ENCODE measurements at regions not wholly inside any gene's neighbourhood (a gene's known extent, or its start where the extent isn't known, plus 50 kb on each side); places are given as distances from the start of the nearest gene placed in this dataset.

DNA sequence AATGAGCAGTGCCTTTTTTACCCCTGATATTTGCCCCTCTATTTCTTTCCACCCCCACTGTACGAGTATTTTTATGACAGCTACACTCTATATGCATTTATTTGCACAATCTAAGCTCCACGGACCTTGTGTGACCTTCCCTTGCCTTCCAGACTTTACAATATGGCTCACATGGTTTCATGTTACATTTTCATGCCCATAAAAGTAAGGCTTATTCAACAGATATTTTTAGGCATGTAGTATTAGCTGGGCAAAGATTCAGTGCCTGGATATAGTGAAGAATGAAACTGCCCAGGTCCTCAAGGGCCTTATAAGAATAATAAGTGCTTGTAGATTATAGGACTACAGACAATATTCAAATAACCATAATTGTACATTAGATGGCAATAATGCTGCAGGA is 481.9 kb upstream of the CNTN4 start:
- Histone ChIP-seq H3K9me3 (no peaks in the 10 kb centered on the region), H3K36me3 (no peaks in the 10 kb centered on the region), H3K27me3 (no peaks in the 10 kb centered on the region), H3K27ac (no peak overlapping the region), H3K4me1 (no peaks in the 10 kb centered on the region), H3K4me3 (no peak overlapping the region)
- ATAC-seq (no peak), DNase-seq (no peak)
- 13 to 39% methylated on average over 2 of the region's 2 CpGs for WGBS, 2 donors
- TF ChIP-seq, protein P1, sequence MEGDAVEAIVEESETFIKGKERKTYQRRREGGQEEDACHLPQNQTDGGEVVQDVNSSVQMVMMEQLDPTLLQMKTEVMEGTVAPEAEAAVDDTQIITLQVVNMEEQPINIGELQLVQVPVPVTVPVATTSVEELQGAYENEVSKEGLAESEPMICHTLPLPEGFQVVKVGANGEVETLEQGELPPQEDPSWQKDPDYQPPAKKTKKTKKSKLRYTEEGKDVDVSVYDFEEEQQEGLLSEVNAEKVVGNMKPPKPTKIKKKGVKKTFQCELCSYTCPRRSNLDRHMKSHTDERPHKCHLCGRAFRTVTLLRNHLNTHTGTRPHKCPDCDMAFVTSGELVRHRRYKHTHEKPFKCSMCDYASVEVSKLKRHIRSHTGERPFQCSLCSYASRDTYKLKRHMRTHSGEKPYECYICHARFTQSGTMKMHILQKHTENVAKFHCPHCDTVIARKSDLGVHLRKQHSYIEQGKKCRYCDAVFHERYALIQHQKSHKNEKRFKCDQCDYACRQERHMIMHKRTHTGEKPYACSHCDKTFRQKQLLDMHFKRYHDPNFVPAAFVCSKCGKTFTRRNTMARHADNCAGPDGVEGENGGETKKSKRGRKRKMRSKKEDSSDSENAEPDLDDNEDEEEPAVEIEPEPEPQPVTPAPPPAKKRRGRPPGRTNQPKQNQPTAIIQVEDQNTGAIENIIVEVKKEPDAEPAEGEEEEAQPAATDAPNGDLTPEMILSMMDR (IDR thresholded peaks at IDR 0.05) = no peak
- intact Hi-C loops (cut with DNase I) = no loop called here

DNA sequence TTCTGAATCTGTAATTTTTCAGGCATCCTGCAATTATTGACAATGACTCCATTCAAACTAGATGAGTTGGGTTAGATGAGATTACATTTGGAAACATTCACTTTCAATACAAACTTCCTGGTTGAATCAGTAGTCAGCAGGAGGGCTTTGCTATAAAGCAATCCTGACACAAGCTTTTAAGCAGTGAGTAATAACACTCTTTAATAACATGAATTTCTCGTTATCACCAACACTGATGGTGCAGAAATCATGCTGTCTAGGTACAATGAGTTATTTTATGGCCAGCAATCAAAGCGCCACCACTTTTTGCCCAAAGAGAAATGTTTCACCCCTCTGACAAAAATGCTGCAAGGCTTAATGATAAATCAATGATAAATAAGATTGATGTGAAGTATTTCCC is 474.8 kb upstream of the CNTN4 start:
- no peaks in the 10 kb centered on the region for H3K36me3 ChIP-seq
- TF ChIP-seq, protein P1 (IDR thresholded peaks at IDR 0.05) = no peak
- WGBS, 2 donors = 86 to 89% methylated on average over 2 of the region's 2 CpGs

DNA sequence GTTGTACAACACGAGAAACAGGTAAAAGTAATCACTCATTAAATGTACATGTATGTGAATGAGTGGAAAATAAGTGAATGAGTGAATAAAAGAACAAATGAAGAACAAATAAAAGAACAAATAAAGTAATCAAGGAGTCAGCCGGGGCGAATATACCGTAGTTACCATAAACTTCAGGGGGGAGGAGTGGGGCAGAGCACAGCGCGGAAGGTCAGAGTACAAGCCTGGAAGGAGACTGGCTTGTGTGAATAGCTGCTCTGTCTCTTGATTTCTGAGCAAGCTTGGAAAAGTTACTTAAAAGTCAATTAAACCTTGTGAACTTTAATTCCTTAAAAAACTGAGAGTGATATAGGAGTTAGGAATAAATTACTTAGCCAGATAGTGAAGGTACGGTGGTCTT is 466.5 kb upstream of the CNTN4 start:
- no peaks in the 10 kb centered on the region for H3K36me3 ChIP-seq
- no peaks in the 10 kb centered on the region for H3K4me1 ChIP-seq
- no peaks in the 10 kb centered on the region for H3K27me3 ChIP-seq
- peaks cover 0 to 21% (median 0%) of the 10 kb centered on the region in 11 donors for H3K9me3 ChIP-seq
- H3K4me3 ChIP-seq = no peak overlapping the region
- TF ChIP-seq, protein P1 (IDR thresholded peaks at IDR 0.05) = no peak
- ATAC-seq (no peak), DNase-seq (no peak)
- intact Hi-C loops (cut with DNase I) = no loop called here
- WGBS, 2 donors = 93% methylated on average over 7 of the region's 7 CpGs
- no peak overlapping the region for H3K27ac ChIP-seq

More for the DNA sequence above, 474.8 kb upstream of the CNTN4 start:
- H3K4me1 ChIP-seq = no peaks in the 10 kb centered on the region
- no peak for ATAC-seq
- no peak for DNase-seq
- intact Hi-C loops (cut with DNase I) = no loop called here
- H3K9me3 ChIP-seq = no peaks in the 10 kb centered on the region
- no peak overlapping the region for H3K4me3 ChIP-seq
- no peak overlapping the region for H3K27ac ChIP-seq
- H3K27me3 ChIP-seq = no peaks in the 10 kb centered on the region

DNA sequence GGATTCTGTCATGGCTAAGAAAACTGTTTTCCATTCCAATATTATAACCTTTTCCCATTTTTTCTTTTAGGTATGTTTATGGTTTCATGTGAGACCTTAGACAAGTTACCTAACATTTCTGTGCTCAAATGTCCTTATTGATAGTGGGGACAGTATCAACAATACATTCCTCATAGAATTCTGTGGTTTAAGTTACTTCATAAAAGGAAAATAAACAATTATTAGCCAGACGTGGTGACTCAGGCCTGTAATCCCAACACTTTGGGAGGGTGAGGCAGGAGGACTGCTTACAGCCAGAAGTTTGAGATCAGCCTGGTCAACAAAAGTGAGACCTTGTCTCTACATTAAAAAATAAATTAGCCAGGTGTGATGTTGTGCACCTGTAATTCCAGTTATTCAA is 436.8 kb upstream of the CNTN4 start:
- ATAC-seq (no peak), DNase-seq (no peak)
- Histone ChIP-seq H3K27ac (no peak overlapping the region), H3K36me3 (no peaks in the 10 kb centered on the region), H3K4me1 (no peaks in the 10 kb centered on the region), H3K4me3 (no peak overlapping the region), H3K9me3 (no peaks in the 10 kb centered on the region), H3K27me3 (no peaks in the 10 kb centered on the region)
- WGBS, 2 donors = 49 to 57% methylated on average over 1 of the region's 1 CpG
- TF ChIP-seq, protein P1 (IDR thresholded peaks at IDR 0.05) = no peak
- intact Hi-C loops (cut with DNase I) = no loop called here

DNA sequence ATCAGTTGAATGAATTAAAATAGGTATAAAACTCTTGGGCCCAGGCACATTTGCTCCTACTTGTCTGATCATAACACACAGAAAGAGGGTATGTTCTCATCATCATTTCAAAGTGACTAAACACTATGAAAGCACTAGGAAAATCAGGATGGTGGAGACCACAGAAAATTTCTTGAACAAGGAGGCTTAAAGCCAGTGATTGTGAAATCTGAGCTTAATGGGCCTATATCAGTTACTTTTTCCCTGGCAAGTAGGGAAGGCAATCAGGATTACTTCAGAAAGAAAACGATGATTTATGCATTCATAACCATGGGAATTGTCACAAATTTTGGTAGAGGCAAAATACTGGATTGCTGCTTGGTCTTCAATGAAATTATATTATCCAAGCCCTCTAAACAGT is 434.4 kb upstream of the CNTN4 start:
- H3K36me3 ChIP-seq = no peaks in the 10 kb centered on the region
- 66 to 72% methylated on average over 1 of the region's 1 CpG for WGBS, 2 donors
- ATAC-seq = no peak

More for the DNA sequence above, 434.4 kb upstream of the CNTN4 start:
- TF ChIP-seq, protein P1 (IDR thresholded peaks at IDR 0.05) = no peak
- no peak overlapping the region for H3K27ac ChIP-seq
- intact Hi-C loops (cut with DNase I) = no loop called here
- no peaks in the 10 kb centered on the region for H3K9me3 ChIP-seq
- H3K4me1 ChIP-seq = no peaks in the 10 kb centered on the region
- no peak for DNase-seq
- no peaks in the 10 kb centered on the region for H3K27me3 ChIP-seq
- no peak overlapping the region for H3K4me3 ChIP-seq
